WI38 (cell line): ENCODE measurements at regions not wholly inside any gene's neighbourhood (a gene's known extent, or its start where the extent isn't known, plus 50 kb on each side); places are given as distances from the start of the nearest gene placed in this dataset.

Experiments used
- H3K4me3 ChIP-seq: 2 replicates; pipeline ENCODE4 v1.5.1; 2011; ENCODE audit warnings: low read depth, mild to moderate bottlenecking, control low read depth, low read length
- CTCF ChIP-seq: IDR thresholded peaks from 2 replicates; pipeline ENCODE4 v1.5.1; 2012; ENCODE audit warnings: low read depth, mild to moderate bottlenecking, control low read depth, low read length

GRCh38 chr11:96447208-96448110 lies 57.6 kb downstream of the JRKL start:
- no peak for TF ChIP-seq CTCF
- no peak overlapping the region for H3K4me3 ChIP-seq

GRCh38 chr11:96448225-96448624 lies 58.4 kb downstream of the JRKL start:
- no peak for TF ChIP-seq CTCF
- no peak overlapping the region for H3K4me3 ChIP-seq

DNA sequence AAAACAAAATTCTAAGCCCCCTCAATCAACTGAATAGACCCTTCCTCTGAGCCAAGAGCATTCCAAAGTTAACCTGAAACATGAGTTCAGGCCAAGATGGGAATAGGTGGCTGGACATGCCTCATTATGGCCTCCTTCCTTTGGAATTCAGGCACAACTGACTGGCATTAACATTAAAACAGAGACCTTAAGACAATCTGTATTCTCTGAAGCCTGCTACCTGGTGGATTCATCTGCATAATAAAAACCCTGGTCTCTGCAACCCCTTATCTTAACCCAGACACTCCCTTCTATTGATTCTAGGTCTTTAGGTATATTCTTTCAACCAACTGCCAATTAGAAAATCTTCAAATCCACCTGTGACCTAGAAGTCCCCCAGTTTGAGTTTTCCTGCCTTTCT lies 66.3 kb downstream of the JRKL start:
- H3K4me3 ChIP-seq, result no peak overlapping the region
- no peak for TF ChIP-seq CTCF

DNA sequence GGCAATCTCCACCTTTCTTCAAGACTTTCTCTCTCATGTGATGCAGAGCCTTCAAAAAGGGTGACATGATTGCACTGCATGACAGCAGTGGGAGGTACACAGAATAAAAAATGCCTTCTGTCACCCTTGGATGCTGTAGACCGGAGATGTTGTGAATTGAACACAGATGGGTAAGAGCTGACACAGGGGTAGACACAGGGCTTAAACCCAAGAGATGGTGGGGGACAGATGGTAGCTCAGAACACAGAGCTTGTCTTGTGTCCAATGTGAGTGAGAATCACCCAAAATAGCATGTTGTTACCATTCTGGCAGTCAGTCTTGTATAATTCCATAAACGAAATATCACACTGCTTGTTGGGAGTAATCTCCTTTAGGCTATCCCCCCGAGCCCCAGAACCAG lies 69.9 kb downstream of the JRKL start:
- H3K4me3 ChIP-seq, result no peak overlapping the region
- no peak for TF ChIP-seq CTCF

GRCh38 chr11:96461871-96462270 lies 72.1 kb downstream of the JRKL start:
- TF ChIP-seq CTCF, result no peak
- H3K4me3 ChIP-seq, result no peak overlapping the region

DNA sequence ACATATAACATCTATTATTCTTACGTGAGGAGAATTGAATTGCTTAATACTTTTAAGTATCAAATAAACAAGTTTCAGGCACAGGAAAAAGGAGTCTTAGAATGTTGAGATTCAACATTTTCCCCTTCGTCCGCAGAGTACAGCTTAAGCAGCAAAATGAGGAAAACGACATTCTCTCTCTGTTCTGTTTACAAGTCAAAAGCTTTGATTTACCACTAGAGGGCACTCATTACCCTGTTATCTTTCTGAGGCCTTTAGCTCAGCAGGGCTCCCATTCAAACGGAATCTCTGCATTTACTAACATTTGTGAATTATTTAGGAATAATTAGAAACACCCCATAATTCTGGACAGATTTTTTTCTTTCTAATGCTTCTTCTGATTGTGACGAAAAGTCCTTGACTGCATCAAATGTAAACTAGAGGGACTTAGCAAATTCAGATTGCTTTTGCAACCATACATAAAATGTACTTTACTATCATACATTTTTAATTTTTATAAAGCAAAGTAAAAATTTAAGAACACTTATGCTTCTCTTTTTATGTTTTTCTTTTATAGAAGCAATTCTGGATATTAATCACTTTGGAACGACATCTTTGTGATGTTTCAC lies 75.0 kb downstream of the JRKL start:
- peak overlapping the region; percentile 47 for H3K4me3 ChIP-seq
- TF ChIP-seq CTCF, result peak; percentile 46

GRCh38 chr11:96465512-96465911 lies 75.7 kb downstream of the JRKL start:
- TF ChIP-seq CTCF, result no peak
- H3K4me3 ChIP-seq, result no peak overlapping the region
